HEK293 (cell line): ENCODE measurements at regions not wholly inside any gene's neighbourhood (a gene's known extent, or its start where the extent isn't known, plus 50 kb on each side); places are given as distances from the start of the nearest gene placed in this dataset.

Experiments
- ATF2 ChIP-seq: fragments of 450-650 bp; formaldehyde crosslinking; IDR thresholded peaks from 2 replicates; pipeline ENCODE4 v1.5.1; 2016; ENCODE audit warnings: missing biosample characterization, missing genetic modification characterization, low read depth
- CTCF ChIP-seq: fragments of 450-650 bp; formaldehyde crosslinking; IDR thresholded peaks from 2 replicates; pipeline ENCODE4 v1.5.1; 2016; ENCODE audit warnings: missing biosample characterization, missing genetic modification characterization
- PRDM4 ChIP-seq: fragments of 450-650 bp; formaldehyde crosslinking; IDR thresholded peaks from 2 replicates; pipeline ENCODE4 v1.5.1; 2017; ENCODE audit warnings: missing biosample characterization, missing genetic modification characterization
- RBAK ChIP-seq: fragments of 450-650 bp; formaldehyde crosslinking; IDR thresholded peaks from 2 replicates; pipeline ENCODE4 v1.5.1; 2016; ENCODE audit warnings: missing biosample characterization, missing genetic modification characterization
- YY1 ChIP-seq: fragments of 450-650 bp; formaldehyde crosslinking; IDR thresholded peaks from 2 replicates; pipeline ENCODE4 v1.5.1; 2018; ENCODE audit warnings: missing biosample characterization, missing genetic modification characterization
- ZFP3 ChIP-seq: fragments of 450-650 bp; formaldehyde crosslinking; IDR thresholded peaks from 2 replicates; pipeline ENCODE4 v1.5.1; 2016; ENCODE audit warnings: low read depth, missing biosample characterization, missing genetic modification characterization
- ZNF274 ChIP-seq, 2 experiments: fragments of 200-500 bp in 1 of 2; fragments of 450-650 bp in 1 of 2; sonication (Bioruptor generic) in 1 of 2; formaldehyde crosslinking in 1 of 2; IDR thresholded peaks; 2 replicates each; pipeline versions ENCODE4 v1.5.1 to v1.6.1; 2014 to 2016; ENCODE audit warnings: borderline replicate concordance in 1 of 2, inconsistent platforms in 1 of 2, low read length in 1 of 2, missing biosample characterization in 1 of 2, missing genetic modification characterization in 1 of 2
- ZXDB ChIP-seq: fragments of 450-650 bp; formaldehyde crosslinking; IDR thresholded peaks from 2 replicates; pipeline ENCODE4 v1.5.1; 2016; ENCODE audit warnings: missing biosample characterization, missing genetic modification characterization

GRCh38 chr1:191589536-191589935 is 568.7 kb upstream of the RGS18 start:
- TF ChIP-seq ZXDB (no peak), ZFP3 (tag by site-specific recombination) (no peak), ATF2 (tag by site-specific recombination) (no peak), CTCF (tag by site-specific recombination) (no peak), YY1 (no peak), ZNF274 (IDR thresholded peaks at IDR 0.05; ENCODE audit: low read length) (no peak), ZNF274 (tag by site-specific recombination; IDR thresholded peaks at IDR 0.05; ENCODE audit: borderline replicate concordance) (no peak), RBAK (tag by site-specific recombination) (no peak), PRDM4 (tag by site-specific recombination) (no peak)
